Midbrain (tissue), 1 donor: ENCODE measurements at regions not wholly inside any gene's neighbourhood (a gene's known extent, or its start where the extent isn't known, plus 50 kb on each side); places are given as distances from the start of the nearest gene placed in this dataset.
"Not testable (repeated sequence)": the region's sequence is repeated elsewhere in the genome, so short reads cannot be mapped to it uniquely, and the experiment has no call there.

ENCODE experiments used
- DNase-seq: peaks from one replicate; lab custom pipeline; 2025; lab: John Stamatoyannopoulos, UW

DNA sequence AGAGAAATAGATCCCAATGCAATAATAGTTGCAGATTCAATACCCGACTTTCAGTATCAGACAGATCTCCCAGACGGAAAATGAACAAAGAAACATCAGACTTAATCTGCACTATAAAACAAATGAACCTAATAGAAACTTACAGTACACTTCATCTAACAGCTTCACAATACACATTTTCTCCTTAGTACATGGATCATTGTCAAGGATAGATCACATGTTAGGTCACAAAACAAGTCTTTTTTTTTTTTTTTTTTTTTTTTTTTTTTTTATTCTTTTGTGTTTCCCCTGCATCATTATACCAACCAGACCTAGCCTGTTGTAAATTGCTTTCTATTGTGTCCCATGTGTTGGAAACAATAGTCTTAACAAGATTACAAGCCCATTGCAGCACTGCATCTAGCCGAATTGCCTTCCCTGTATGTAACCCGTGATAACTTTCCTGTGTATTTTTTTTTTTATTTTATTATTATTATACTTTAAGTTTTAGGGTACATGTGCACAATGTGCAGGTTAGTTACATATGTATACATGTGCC, 134.0 kb upstream of the MAD2L1 start:
- not testable (repeated sequence) for DNase-seq

DNA sequence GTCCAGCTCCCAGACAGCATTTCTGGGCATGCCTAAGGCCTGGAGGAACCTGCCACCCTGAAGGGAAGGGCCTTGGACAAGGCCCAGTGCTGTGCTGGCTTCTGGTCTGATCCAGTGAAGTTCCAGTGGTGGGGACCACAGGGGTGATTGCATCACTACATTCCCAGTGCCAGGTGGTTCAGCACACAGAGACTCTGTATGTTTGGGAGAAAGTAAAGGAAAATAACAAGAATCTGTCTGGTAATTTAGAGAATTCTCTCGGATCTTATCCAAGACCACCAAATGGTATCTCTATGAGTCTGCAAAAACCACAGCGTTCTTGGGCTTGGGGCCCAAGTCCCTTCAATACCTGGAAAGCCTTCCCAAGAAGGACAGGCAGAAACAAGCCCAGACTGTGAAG, 131.8 kb upstream of the MAD2L1 start:
- no peak for DNase-seq

DNA sequence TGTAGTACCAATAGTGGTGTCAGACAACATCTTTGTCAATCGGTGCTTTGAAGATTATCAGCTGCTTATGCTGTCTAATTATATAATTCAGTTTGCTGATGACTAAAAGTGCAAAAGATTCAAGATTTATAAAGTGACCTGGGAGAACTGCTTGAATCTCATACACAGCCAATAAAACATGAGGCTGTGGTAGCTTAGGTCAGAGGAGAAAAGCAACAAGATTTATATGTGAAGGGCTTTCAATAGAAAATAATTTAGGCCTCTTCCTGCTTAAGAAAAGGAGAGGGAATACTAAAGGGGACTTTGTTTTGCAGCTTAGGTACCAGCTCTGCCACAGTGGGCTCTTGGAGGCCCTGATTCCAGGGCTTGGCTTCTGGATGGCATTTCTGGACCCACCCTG, 111.0 kb upstream of the MAD2L1 start:
- no peak for DNase-seq

DNA sequence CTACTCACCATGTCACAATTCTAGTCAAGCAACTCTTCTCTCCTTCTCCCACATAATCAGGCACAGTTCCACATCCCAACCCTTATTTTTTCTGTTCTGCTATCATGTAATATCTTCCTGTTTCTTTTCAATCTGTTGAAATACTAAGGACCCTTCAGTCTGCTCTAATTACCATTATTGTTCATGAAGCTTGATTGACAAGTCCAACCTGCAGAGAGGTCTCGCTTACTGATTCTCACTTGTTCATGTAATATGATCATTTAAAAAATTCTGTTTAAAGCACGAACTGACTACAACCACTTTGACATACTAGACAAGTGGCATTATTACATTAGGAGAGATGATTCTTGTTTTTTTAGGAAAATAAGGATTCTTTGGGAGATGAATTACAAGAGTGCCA, 108.6 kb upstream of the MAD2L1 start:
- DNase-seq, result no peak

DNA sequence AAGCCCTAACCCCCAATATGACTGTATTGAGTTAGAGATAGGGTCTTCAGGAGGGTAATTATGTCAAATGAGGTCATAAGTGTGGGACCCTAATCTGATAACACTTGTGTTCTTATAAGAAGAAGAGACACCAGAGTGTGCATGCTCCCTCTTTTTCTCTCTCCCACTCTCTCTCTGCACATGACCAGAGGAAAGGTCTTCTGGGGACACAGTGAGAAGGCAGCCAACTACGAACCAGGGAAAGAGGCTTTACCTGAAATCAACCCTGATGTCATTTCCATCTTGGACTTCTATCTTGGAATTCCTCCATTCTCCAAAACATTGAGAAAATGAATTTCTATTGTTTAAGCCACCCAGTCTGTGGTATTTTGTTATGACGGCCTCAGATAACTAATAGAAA, 97.2 kb upstream of the MAD2L1 start:
- DNase-seq, result no peak

GRCh38 chr4:120158841-120159463, 92.3 kb upstream of the MAD2L1 start:
- no peak for DNase-seq

GRCh38 chr4:120158046-120158445, 91.4 kb upstream of the MAD2L1 start:
- DNase-seq, result no peak

DNA sequence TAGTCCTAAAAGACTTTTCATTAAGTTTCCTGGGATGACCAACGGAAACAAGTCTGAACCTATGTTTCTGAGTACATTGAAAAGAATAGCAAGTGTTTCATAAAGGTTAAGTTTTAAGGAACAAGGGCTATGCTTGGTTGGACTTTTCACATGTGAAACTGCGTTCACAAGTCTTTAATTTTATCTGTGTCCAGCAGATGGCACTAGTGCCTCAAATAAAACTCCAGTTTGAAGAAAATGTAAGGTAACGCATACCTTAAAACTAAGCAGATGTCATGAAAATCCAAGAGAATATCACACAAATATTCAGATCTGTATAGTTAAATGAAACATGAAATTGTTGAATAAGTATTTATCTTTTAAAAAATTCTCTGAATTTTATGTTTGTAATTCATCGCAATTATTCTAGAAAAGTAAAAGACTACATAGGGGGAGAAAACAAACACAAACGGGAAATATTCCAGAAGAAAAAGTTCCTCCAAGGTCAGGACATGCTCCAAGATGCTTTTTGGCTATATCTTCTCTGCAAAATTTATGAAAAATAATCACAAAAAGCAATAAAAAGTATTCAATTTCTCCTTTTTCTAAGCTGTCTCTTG, 89.6 kb upstream of the MAD2L1 start:
- peak; percentile 71 for DNase-seq

GRCh38 chr4:120155287-120155686, 88.6 kb upstream of the MAD2L1 start:
- no peak for DNase-seq

DNA sequence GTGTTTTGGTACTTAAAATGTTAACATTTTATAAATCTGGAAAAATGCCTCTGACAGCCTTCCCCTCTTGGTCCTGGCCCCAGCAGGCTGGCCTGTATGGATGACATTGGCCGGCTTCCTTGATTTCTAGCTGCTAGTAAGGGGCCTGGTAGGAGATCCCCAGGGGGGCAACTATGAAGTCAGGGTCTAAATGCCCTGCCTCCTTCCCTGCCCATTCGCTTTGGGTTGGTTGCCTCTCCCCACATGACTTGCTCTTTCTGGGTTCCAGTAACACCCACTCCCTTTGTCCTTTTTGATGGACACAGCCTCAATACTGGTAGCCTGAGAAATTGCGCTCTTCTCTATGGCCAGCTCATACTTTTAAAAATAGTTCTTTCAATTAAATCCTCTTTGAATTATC, 78.0 kb upstream of the MAD2L1 start:
- DNase-seq, result no peak

- no peak for DNase-seq
Measured at GRCh38 chr4:120144041-120144440, 77.4 kb upstream of the MAD2L1 start.

DNA sequence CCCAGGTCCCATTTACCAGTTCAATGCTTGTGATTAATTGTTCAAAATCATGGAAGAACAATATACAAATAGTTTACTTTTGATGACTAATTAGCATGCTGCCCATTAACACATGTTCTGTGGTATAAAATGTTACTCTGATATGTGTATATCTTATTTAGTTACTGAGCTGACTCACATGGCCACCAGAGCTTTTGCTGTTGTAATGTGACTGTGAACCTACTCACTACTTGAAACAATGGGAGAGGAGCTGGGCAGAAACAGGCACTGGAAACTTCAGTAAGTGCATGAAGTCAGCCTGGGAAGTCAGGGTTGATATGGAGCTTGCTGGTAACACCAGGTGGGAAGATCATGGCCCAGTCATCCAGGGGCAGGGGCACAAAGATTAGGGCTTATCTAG, 72.7 kb upstream of the MAD2L1 start:
- DNase-seq, result no peak

DNA sequence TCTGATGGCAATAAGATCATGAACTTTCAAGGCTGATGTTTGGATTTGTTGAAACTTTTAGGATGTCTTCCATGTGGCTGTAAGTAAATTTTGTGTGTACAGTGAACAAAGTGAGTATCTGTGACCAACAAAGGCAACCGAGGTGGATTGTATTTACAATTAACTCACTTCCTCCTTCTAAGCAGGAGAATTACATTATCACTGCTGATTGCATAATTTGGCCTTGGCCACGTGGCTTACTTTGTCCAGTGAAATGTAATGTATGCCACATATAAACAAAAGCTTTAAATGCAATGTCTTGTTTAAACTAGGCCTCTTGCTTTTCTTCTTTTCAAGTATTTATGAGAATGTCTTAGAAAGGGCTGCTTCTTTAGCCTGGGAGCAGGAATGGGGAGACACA, 66.3 kb upstream of the MAD2L1 start:
- DNase-seq, result no peak

- no peak for DNase-seq
Measured at GRCh38 chr4:120130786-120131185, 64.1 kb upstream of the MAD2L1 start.
